Trophoblast cell (in vitro differentiated cells and primary cell): ENCODE measurements at regions not wholly inside any gene's neighbourhood (a gene's known extent, or its start where the extent isn't known, plus 50 kb on each side); places are given as distances from the start of the nearest gene placed in this dataset.

ENCODE experiments used
- DNase-seq, 2 donors: peaks; one replicate each; pipeline ENCODE4 v3.0.0-alpha.2; 2016
- H2AFZ ChIP-seq: 2 replicates; pipeline ENCODE4 v1.6.1; 2013; ENCODE audit warnings: low read length, moderate library complexity, mild to moderate bottlenecking; ENCODE audit not compliant: insufficient read depth, poor library complexity
- H2AK5ac ChIP-seq: 2 replicates; pipeline ENCODE4 v1.6.1; 2013; ENCODE audit warnings: mild to moderate bottlenecking, low read length
- H2BK120ac ChIP-seq: 2 replicates; pipeline ENCODE4 v1.6.1; 2013; ENCODE audit warnings: low read length, mild to moderate bottlenecking, moderate library complexity; ENCODE audit not compliant: insufficient read depth, poor library complexity
- H2BK12ac ChIP-seq: 2 replicates; pipeline ENCODE4 v1.6.1; 2013; ENCODE audit warnings: mild to moderate bottlenecking, low read length, moderate library complexity
- H2BK5ac ChIP-seq: 2 replicates; pipeline ENCODE4 v1.6.1; 2013; ENCODE audit warnings: low read length, low read depth, moderate library complexity, mild to moderate bottlenecking; ENCODE audit not compliant: poor library complexity
- H3K14ac ChIP-seq: 2 replicates; pipeline ENCODE4 v1.6.1; 2013; ENCODE audit warnings: mild to moderate bottlenecking, low read length
- H3K18ac ChIP-seq: 2 replicates; pipeline ENCODE4 v1.6.1; 2013; ENCODE audit warnings: mild to moderate bottlenecking, low read length
- H3K23ac ChIP-seq: 2 replicates; pipeline ENCODE4 v1.6.1; 2013; ENCODE audit warnings: low read length
- H3K27ac ChIP-seq: 2 replicates; pipeline ENCODE4 v1.5.1; 2013; ENCODE audit warnings: low read depth, mild to moderate bottlenecking, inconsistent platforms, low read length, moderate library complexity
- H3K27me3 ChIP-seq: 2 replicates; pipeline ENCODE4 v1.6.1; 2013; ENCODE audit warnings: inconsistent platforms, mild to moderate bottlenecking, low read length, moderate library complexity; ENCODE audit not compliant: insufficient read depth
- H3K36me3 ChIP-seq, 2 experiments: 1 replicate in 1 of 2; 2 replicates in 1 of 2; pipeline ENCODE4 v1.6.1; 2013; ENCODE audit warnings: low read length in 2 of 2, mild to moderate bottlenecking in 2 of 2, moderate library complexity in 1 of 2; ENCODE audit not compliant: insufficient read depth in 2 of 2, control insufficient read depth in 1 of 2
- H3K4ac ChIP-seq: 2 replicates; pipeline ENCODE4 v1.6.1; 2013; ENCODE audit warnings: low read depth, mild to moderate bottlenecking, low read length, moderate library complexity
- H3K4me1 ChIP-seq, 2 experiments: 1 replicate in 1 of 2; 2 replicates in 1 of 2; pipeline ENCODE4 v1.6.1; 2013; ENCODE audit warnings: low read length in 2 of 2, mild to moderate bottlenecking in 2 of 2, moderate library complexity in 1 of 2; ENCODE audit not compliant: insufficient read depth in 2 of 2, control insufficient read depth in 1 of 2
- H3K4me2 ChIP-seq: 2 replicates; pipeline ENCODE4 v1.6.1; 2013; ENCODE audit warnings: inconsistent platforms, mild to moderate bottlenecking, low read length, moderate library complexity
- H3K4me3 ChIP-seq: 2 replicates; pipeline ENCODE4 v1.5.1; 2013; ENCODE audit warnings: mild to moderate bottlenecking, low read depth, low read length, inconsistent platforms
- H3K79me1 ChIP-seq: one replicate; pipeline ENCODE4 v1.6.1; 2013; ENCODE audit warnings: low read length
- H3K79me2 ChIP-seq: 2 replicates; pipeline ENCODE4 v1.6.1; 2013; ENCODE audit warnings: low read length, mild to moderate bottlenecking; ENCODE audit not compliant: control insufficient read depth, insufficient read depth, poor library complexity
- H3K9ac ChIP-seq: 2 replicates; pipeline ENCODE4 v1.6.1; 2013; ENCODE audit warnings: mild to moderate bottlenecking, low read length
- H3K9me3 ChIP-seq: 2 replicates; pipeline ENCODE4 v1.6.1; 2013; ENCODE audit warnings: low read depth, mild to moderate bottlenecking, control low read depth, inconsistent platforms, low read length; ENCODE audit not compliant: insufficient read depth
- H4K12ac ChIP-seq: 2 replicates; pipeline ENCODE4 v1.6.1; 2013; ENCODE audit warnings: low read depth, mild to moderate bottlenecking, low read length, moderate library complexity
- H4K8ac ChIP-seq: 2 replicates; pipeline ENCODE4 v1.6.1; 2013; ENCODE audit warnings: low read depth, mild to moderate bottlenecking, low read length, moderate library complexity
- H4K91ac ChIP-seq: one replicate; pipeline ENCODE4 v1.6.1; 2013; ENCODE audit warnings: low read depth, mild to moderate bottlenecking, low read length, moderate library complexity
- WGBS: extraction: QIAGEN DNeasy Blood & Tissue Kit; methylation state at CpG from one replicate; pipeline ENCODE4 v1.1.7; 2013; ENCODE audit warnings: missing lambda C conversion rate; ENCODE audit not compliant: insufficient read length, insufficient coverage; ENCODE audit errors: extremely low coverage; 5-methylcytosine and 5-hydroxymethylcytosine counted together

DNA sequence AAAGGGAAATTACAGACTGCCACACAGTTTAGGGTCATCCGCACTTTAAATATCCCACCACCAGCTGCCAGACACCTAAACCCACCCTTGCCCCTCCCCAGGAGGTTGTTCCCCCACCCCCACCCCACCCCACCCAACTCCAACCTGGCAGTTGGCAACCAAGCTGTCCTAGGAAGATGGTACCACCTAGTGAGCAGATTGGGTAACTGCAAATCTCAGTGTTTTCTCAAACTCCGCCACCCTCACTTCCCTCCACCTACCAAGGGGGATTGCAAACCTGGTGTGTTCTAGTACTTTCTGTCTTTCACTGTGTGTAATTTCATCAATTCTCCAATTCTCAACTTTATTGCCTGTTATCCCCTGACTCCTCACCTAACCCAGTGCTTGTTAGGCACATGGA is 323.8 kb upstream of the IRX2 start:
- no peaks in the 10 kb centered on the region for H3K4me1 ChIP-seq
- no peak overlapping the region for H3K18ac ChIP-seq
- WGBS, result no CpG with 5 or more reads among the region's 2 CpGs
- no peak overlapping the region for H3K4me3 ChIP-seq
- H3K23ac ChIP-seq, result no peak overlapping the region
- no peak overlapping the region for H2BK5ac ChIP-seq
- H3K79me1 ChIP-seq, result no peaks in the 10 kb centered on the region
- H4K91ac ChIP-seq, result no peak overlapping the region
- H3K9me3 ChIP-seq, result no peaks in the 10 kb centered on the region
- H3K14ac ChIP-seq, result no peak overlapping the region
- H3K36me3 ChIP-seq, result no peaks in the 10 kb centered on the region
- H2BK120ac ChIP-seq, result no peak overlapping the region
- no peak overlapping the region for H3K4ac ChIP-seq
- H3K27me3 ChIP-seq, result no peaks in the 10 kb centered on the region
- H2AK5ac ChIP-seq, result no peak overlapping the region
- H4K8ac ChIP-seq, result no peak overlapping the region
- H4K12ac ChIP-seq, result no peak overlapping the region
- H3K9ac ChIP-seq, result no peak overlapping the region
- H2BK12ac ChIP-seq, result no peak overlapping the region
- no peak overlapping the region for H3K27ac ChIP-seq
- DNase-seq, result no peak
- no peak overlapping the region for H3K4me2 ChIP-seq
- no peaks in the 10 kb centered on the region for H3K79me2 ChIP-seq
- H2AFZ ChIP-seq, result no peak overlapping the region

DNA sequence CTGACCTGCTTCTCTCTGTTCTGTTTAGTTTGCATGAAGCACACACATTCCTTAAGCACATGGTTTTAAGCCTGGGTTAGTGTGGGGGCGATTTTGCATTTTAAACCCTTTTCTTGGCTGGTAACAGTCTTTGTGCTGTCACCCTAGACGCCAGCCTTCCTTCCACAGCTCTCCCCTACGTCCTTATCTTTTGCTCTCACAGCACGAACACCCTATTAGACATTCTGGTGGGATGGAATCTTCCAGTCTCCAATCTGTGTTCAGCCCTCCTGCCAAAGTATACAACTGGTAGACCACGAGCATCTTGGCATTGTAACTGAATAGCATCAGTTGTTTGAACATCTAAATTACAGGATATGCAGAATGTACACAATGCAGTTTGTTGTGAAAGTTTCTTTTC is 316.9 kb upstream of the IRX2 start:
- Histone ChIP-seq H3K27ac (no peak overlapping the region), H3K14ac (no peak overlapping the region), H3K4ac (no peak overlapping the region), H3K27me3 (no peaks in the 10 kb centered on the region), H4K91ac (no peak overlapping the region), H2AFZ (no peak overlapping the region), H2BK5ac (no peak overlapping the region), H3K79me1 (no peaks in the 10 kb centered on the region), H3K18ac (no peak overlapping the region), H3K4me3 (no peak overlapping the region), H3K9ac (no peak overlapping the region), H2BK120ac (no peak overlapping the region), H4K8ac (no peak overlapping the region), H3K4me2 (no peak overlapping the region), H3K9me3 (no peaks in the 10 kb centered on the region), H2BK12ac (no peak overlapping the region), H4K12ac (no peak overlapping the region), H2AK5ac (no peak overlapping the region), H3K23ac (no peak overlapping the region), H3K79me2 (no peaks in the 10 kb centered on the region), H3K4me1 (no peaks in the 10 kb centered on the region), H3K36me3 (no peaks in the 10 kb centered on the region)
- no CpG with 5 or more reads among the region's 5 CpGs for WGBS
- DNase-seq, result no peak

DNA sequence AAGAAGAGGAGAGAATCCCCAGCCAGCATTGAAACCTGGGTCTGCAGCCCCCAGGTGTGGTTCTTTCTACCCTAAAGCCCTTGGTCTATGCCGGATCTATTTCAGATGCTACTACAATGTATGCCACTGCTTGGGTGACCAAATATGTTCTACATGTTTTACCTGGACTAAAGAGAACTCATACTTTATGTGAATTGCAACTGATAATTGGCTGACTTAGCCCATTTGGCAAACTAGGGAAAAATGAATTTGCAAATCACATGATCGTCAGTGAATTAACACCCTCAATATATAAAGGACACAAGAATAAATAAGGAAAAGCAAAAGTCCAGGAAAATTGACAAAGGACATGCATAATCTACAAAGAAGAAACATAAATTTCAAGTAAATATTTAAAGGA is 308.8 kb upstream of the IRX2 start:
- DNase-seq, result no peak
- H2BK120ac ChIP-seq, result no peak overlapping the region
- no peak overlapping the region for H4K91ac ChIP-seq
- H2BK12ac ChIP-seq, result no peak overlapping the region
- H3K9me3 ChIP-seq, result peaks cover 2% of the 10 kb centered on the region
- H3K79me2 ChIP-seq, result no peaks in the 10 kb centered on the region
- H3K79me1 ChIP-seq, result no peaks in the 10 kb centered on the region
- H3K36me3 ChIP-seq, result no peaks in the 10 kb centered on the region
- no peak overlapping the region for H3K23ac ChIP-seq
- no peak overlapping the region for H3K4ac ChIP-seq
- H2AFZ ChIP-seq, result no peak overlapping the region
- no peak overlapping the region for H3K4me2 ChIP-seq
- no peak overlapping the region for H3K18ac ChIP-seq
- no peak overlapping the region for H4K8ac ChIP-seq
- no peak overlapping the region for H4K12ac ChIP-seq
- H3K4me3 ChIP-seq, result no peak overlapping the region
- no peak overlapping the region for H2AK5ac ChIP-seq
- no peak overlapping the region for H3K14ac ChIP-seq
- no peak overlapping the region for H3K27ac ChIP-seq
- no CpG with 5 or more reads among the region's 2 CpGs for WGBS
- no peak overlapping the region for H2BK5ac ChIP-seq
- H3K4me1 ChIP-seq, result no peaks in the 10 kb centered on the region
- H3K27me3 ChIP-seq, result no peaks in the 10 kb centered on the region
- no peak overlapping the region for H3K9ac ChIP-seq

- Histone ChIP-seq H2AK5ac (no peak overlapping the region), H2BK120ac (no peak overlapping the region), H3K14ac (no peak overlapping the region), H3K79me2 (no peaks in the 10 kb centered on the region), H3K4me2 (no peak overlapping the region), H3K9ac (no peak overlapping the region), H3K4ac (no peak overlapping the region), H3K36me3 (no peaks in the 10 kb centered on the region), H2BK12ac (no peak overlapping the region), H4K8ac (no peak overlapping the region), H3K4me1 (no peaks in the 10 kb centered on the region), H2AFZ (no peak overlapping the region), H3K23ac (no peak overlapping the region), H4K12ac (no peak overlapping the region), H3K4me3 (no peak overlapping the region), H3K79me1 (no peaks in the 10 kb centered on the region), H3K27ac (no peak overlapping the region), H2BK5ac (no peak overlapping the region), H4K91ac (no peak overlapping the region), H3K27me3 (no peaks in the 10 kb centered on the region), H3K9me3 (peaks cover 2% of the 10 kb centered on the region), H3K18ac (no peak overlapping the region)
- no peak for DNase-seq
- no CpG with 5 or more reads among the region's 9 CpGs for WGBS
Measured at GRCh38 chr5:3059488-3059887, 308.0 kb upstream of the IRX2 start.
